NCI-H1092 treated with DMSO at 0.1 percent for 48 hours (cell line): ENCODE measurements at regions not wholly inside any gene's neighbourhood (a gene's known extent, or its start where the extent isn't known, plus 50 kb on each side); places are given as distances from the start of the nearest gene placed in this dataset.
"Not testable (repeated sequence)": the region's sequence is repeated elsewhere in the genome, so short reads cannot be mapped to it uniquely, and the experiment has no call there.

Source experiments
- DNase-seq: peaks from one replicate; lab custom pipeline; 2025; lab: John Stamatoyannopoulos, UW

- DNase-seq = no peak
Observed at GRCh38 chr2:192536922-192537624, 342.3 kb upstream of the TMEFF2 start.

DNA sequence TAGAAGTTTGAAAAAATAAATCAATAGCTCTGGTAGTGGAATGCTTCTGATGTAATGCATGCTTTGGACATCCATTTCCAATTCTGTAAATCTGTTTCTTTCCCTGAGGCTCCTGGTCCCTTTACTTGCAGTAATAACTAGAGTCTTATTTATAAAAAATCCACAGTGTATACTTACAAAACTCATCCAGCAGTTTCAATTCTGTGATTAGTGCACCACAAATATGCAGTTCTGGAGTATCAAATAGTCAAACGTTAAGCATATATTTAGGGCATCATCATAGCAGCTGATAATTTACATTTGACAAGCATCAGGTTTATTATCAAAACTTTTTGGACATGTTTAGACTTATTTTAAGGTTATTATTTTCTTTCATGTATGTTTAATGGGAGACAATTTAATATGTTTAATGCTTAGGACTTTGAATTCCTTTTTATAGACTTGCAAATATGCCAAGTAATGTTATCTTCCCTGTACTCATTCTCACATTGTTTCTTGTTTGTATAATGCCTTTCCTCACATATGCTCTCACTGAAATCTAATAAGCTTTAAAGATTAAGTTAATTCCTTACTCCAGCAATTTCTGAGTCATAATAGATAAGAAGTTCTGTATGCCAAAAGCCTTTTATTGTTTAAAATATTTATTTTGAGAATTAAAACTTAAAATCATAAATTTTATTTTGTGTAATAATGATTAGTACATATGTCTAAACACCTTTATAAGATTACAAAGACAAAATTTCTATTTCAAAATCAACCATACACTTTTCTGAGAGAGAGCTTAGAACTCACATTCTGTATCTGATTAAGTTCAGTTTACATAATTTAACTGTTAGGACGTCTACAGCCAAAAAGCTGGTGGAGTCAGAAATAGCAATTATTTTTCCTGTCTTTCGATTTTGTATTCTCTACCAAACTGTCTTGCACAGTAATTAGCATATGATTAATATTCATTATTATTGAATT, 341.5 kb upstream of the TMEFF2 start:
- DNase-seq = no peak

GRCh38 chr2:192534072-192534471, 339.3 kb upstream of the TMEFF2 start:
- no peak for DNase-seq

DNA sequence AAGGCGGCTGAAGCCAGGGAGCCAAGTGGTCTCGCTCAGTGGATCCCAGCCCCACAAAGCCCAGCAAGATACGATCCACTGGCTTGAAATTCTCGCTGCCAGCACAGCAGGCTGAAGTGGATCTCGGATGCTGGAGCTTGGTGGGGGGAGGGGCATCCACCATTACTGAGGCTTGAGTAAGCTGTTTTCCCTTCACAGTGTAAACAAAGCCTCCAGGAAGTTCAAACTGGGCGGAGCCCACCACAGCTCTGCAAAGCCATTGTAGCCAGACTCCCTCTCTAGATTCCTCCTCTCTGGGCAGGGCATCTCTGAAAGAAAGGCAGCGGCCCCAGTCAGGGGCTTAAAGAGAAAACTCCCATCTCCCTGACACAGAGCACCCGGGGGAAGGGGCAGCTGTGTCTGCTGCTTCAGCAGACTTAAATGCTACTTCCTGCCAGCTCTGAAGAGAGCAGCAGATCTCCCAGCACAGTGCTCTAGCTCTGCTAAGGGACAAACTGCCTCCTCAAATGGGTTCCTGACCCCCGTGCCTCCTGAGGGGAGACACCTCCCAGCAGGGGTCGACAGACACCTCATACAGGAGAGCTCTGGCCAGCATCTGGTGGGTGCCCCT, 330.0 kb upstream of the TMEFF2 start:
- DNase-seq = not testable (repeated sequence)

GRCh38 chr2:192524214-192524613, 329.5 kb upstream of the TMEFF2 start:
- DNase-seq = not testable (repeated sequence)

- DNase-seq = no peak
Observed at GRCh38 chr2:192515937-192516336, 321.2 kb upstream of the TMEFF2 start.

DNA sequence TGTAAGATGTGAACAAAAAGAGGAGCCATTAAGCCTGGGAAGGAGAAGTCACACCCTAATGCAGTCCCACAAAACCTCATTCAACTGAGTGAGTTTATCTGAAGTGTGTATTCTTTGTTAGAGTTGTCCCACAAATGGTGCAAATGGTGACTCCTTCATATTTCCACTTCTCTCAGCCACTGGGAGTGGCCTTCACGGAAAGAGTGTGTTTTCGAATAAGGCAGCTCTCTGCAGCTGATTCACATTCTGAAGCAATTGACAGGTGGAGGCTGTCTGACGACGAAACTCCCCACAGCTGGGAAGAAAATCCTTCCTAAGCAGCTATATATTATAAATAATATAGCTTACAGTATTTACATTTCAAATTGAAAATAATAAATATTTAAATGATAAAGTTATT, 318.8 kb upstream of the TMEFF2 start:
- no peak for DNase-seq

DNA sequence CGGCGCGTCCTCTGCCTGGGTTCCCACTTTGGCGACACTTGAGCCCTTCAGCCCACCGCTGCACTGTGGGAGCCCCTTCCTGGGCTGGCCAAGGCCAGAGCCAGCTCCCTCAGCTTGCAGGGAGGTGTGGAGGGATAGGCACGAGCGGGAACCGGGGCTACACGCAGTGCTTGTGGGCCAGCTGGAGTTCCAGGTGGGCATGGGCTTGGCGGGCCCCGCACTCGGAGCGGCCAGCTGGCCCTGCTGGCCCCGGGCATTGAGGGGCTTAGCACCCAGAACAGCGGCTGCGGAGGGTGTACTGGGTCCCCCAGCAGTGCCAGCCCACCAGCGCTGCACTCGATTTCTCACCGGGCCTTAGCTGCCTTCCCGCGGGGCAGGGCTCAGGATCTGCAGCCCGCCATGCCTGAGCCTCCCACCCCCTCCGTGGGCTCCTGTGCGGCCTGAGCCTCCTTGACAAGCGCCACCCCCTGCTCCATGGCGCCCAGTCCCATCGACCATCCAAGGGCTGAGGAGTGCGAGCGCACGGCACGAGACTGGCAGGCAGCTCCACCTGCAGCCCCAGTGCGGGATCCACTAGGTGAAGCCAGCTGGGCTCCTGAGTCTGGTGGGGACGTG, 313.2 kb upstream of the TMEFF2 start:
- not testable (repeated sequence) for DNase-seq

GRCh38 chr2:192500550-192501200, 305.9 kb upstream of the TMEFF2 start:
- no peak for DNase-seq

DNA sequence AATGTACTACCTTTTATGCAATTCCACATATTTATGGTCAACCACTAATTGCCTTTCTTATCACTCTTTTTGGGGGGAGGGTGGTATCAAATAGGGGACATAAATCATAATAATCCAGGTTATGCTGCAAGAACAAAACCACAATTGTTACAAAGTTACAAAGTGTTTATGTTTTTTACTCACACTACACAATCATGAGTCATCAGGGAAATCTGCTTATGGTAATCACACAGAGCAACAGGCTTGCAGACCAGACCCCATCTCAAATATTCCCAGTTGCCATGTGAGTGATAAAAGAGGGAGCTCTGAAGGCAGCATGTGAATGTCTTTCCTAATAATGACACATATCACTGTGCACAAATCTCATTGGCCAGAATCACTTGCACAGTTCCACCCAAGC, 304.7 kb upstream of the TMEFF2 start:
- DNase-seq = no peak

DNA sequence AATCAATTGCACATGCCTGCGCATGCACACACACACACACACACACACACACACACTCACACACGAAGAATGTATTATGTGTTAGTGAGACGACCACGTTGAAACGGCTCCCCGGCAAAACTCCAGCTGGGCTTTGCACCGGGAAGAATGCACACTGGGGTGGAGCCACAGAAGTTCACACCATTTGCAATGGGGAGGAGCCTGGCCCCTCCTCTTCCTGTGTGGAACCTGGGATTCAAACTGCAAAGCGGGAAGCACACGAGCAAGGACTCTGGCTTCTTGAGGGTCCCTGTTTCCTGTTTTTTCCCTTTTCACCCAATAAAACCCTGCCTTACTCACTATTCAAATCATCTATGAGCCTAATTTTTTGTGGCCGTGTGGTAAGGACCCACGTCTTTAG, 304.0 kb upstream of the TMEFF2 start:
- DNase-seq = no peak

DNA sequence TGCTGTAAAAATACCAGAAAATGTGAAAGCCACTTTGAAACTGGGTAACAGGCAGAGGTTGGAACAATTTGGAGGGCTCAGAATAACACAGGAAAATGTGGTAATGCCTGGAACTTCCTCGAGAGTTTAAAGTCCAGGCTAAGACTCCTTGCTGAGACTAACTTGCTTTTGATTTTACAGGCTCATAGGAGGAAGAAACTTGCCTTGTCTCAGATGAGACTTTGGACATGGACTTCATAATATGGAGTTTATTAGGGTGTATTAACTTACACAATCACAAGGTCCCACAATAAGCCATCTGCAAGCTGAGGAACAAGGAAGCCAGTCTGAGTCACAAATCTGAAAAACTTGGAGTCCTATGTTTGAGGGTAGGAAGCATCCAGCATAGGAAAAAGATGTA, 293.4 kb upstream of the TMEFF2 start:
- not testable (repeated sequence) for DNase-seq

- DNase-seq = no peak
Observed at GRCh38 chr2:192487636-192488035, 292.9 kb upstream of the TMEFF2 start.

GRCh38 chr2:192484903-192485302, 290.2 kb upstream of the TMEFF2 start:
- no peak for DNase-seq

- no peak for DNase-seq
Observed at GRCh38 chr2:192480984-192481383, 286.3 kb upstream of the TMEFF2 start.

GRCh38 chr2:192473331-192473730, 278.6 kb upstream of the TMEFF2 start:
- DNase-seq = no peak

GRCh38 chr2:192471982-192472381, 277.2 kb upstream of the TMEFF2 start:
- DNase-seq = no peak

DNA sequence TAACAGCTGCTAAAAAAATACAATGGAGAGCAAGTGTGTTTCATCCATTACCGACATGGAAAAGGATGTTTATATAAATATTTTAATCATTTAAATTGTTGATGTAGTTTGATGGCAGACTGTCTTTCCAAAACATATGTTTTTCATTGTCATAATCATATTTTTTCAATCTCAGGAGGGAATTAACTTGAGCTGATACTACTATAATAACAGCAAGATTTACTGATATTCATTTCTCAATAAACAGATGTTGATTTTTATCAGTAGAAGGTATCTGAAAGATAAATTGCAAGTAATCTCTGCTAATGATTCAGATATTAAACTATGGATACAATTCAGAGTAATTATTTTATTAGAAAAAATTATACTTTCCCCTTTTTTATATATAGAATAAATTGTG, 274.9 kb upstream of the TMEFF2 start:
- no peak for DNase-seq

GRCh38 chr2:192467953-192468660, 273.4 kb upstream of the TMEFF2 start:
- DNase-seq = no peak

DNA sequence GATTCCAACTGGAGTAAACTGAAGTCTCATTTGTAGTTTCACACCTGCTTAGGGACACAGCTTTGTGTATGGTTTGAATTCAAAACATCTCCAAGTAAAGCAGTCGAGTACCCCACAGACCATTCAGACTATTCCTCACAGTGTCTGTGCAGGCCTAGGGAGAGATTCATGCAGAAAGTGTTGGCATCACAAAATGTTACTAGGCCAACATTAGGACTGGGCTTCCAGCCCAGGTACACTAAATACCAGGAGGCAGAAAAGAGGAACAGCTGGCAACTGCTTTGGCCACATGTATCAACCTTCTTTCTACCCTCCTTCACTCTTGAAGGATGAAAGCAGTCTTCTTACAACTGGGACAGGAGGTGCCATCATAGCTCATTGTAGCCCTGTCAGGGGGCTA, 270.4 kb upstream of the TMEFF2 start:
- no peak for DNase-seq

DNA sequence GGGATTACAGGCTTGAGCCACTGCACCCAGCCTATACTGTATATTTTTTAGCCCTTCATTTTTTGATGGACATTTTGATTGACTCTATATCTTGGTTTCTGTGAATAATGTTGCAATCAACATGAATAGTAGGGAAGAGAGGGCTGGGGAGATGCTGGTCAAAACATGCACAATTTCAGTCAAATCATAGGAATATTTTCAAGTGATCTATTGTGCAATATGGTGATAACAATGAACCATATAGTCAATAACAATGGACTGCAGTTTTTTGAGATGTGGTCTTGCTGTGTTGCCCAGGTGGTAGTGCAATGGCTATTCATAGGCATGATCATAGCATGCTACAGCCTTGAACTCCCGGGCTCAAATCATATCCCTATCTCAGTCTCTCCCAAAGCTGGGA, 264.7 kb upstream of the TMEFF2 start:
- DNase-seq = no peak
